ENCODE measurements at regions not wholly inside any gene's neighbourhood (a gene's known extent, or its start where the extent isn't known, plus 50 kb on each side); places are given as distances from the start of the nearest gene placed in this dataset.

DNA sequence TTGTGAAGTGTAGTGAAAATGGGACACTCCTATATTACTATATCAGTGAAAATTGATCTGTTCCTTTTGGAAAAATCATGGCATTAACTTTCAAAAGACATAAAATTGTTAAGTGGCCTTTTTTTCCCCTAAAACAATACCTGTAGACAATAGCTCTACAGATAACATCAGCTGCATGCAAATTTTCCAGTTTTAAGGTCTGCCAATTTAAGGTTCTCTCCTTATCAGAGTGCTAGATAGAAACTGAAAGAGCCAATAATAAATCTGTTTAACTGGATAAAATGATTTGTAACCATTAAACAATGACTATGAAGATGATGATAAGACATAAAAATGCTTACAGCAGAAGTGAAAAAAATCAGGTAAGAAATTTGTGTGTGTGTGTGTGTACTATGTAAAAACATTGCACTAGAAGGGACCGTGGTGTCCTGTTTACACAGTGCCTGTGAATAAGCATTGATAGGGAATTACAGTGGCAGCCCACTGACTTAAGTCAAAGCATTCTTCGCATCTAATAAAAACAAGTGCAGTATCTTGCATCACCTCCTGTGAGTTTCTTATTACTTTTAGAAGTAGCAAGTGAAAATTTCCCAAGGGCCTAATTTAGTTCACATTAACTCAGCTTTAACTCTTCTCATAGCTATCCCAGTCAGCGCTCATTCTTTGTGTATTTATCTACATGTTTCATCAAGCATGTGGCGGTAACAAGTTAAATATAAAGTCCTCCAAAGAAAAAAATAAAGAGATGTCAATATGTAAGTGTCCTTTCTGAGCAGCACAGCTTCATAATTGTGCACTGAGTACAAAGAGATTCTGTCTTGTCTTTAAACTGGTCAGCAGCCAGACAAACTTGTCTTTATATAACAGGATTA lies 261.9 kb downstream of the ARL4A start:
- DNase-seq, result no peak

GRCh38 chr7:12951397-12951801 lies 264.0 kb downstream of the ARL4A start:
- DNase-seq, result no peak

DNA sequence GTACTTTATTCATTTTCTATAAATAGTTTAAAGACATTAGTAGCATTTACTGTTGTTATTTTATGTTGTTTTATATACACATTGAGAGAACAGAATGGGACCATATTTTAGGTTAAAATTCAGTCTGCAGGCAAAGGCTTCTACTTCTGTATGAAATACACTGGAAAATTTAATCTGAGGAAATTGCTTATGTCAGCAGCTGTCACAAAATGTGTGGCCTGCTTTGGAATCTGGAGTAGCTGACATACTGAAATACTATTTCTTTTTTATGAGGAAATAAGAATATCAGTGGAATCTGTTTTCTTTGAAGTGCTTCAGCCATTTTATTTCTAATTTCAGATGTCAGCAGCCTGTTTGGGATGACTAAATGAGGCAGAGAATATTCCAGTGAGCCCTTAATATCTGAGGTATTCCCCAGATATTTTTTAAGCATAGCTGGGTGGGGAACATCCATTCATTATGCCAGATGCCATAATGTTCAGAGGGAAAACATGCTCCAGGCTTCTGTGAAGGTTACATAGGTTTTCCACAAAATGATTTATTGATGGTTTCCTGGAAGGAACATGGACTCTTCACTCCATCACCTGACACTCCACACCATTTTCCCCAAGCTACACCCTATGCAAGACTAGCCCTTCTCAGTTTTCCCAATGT lies 267.1 kb downstream of the ARL4A start:
- no peak for DNase-seq

- no peak for DNase-seq
Measured at GRCh38 chr7:12957487-12957886, 270.1 kb downstream of the ARL4A start.

GRCh38 chr7:12961910-12962480 lies 274.6 kb downstream of the ARL4A start:
- DNase-seq, result no peak

- DNase-seq, result no peak
Measured at GRCh38 chr7:12963435-12963834, 276.0 kb downstream of the ARL4A start.

DNA sequence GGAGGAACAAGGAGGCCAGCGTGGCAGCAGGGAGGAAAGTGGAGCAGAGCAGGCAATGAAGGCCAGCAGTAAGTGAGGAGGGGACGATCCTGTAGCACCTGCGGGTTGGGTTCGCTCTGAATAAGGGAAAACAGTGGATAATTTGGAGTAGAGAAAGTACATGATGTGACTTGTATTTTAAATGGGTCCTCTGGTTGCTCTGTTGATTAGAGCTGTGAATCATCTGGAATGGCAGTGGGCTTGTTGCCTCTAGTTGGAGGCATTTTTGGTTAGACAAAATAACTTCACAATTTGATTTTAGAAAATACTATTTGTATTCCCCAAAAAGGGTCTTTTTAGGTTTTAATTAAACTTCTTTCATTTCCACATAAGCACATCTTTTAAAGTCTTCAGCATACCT lies 277.4 kb downstream of the ARL4A start:
- no peak for DNase-seq

GRCh38 chr7:12965767-12966166 lies 278.3 kb downstream of the ARL4A start:
- DNase-seq, result no peak

DNA sequence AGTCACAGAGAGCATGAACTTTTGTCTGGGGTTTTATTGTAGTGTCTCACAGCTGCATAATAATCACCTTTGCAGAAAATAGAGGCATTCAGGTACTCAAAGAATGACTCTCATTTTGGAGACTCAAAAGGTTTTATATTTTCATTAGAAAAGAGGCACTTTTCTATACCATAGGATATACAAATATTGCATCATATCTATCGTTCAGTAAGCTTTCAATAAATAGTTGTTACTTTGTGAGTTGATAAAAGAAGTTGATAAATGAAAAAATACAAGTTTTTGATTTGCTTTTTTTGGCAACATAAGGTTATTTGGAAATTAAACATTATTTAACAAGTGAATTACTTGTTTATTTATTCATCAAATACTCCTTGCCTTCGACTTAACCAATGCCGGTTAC lies 279.9 kb downstream of the ARL4A start:
- DNase-seq, result no peak

- no peak for DNase-seq
Measured at GRCh38 chr7:12968836-12969422, 281.5 kb downstream of the ARL4A start.

- no peak for DNase-seq
Measured at GRCh38 chr7:12970626-12971025, 283.2 kb downstream of the ARL4A start.

DNA sequence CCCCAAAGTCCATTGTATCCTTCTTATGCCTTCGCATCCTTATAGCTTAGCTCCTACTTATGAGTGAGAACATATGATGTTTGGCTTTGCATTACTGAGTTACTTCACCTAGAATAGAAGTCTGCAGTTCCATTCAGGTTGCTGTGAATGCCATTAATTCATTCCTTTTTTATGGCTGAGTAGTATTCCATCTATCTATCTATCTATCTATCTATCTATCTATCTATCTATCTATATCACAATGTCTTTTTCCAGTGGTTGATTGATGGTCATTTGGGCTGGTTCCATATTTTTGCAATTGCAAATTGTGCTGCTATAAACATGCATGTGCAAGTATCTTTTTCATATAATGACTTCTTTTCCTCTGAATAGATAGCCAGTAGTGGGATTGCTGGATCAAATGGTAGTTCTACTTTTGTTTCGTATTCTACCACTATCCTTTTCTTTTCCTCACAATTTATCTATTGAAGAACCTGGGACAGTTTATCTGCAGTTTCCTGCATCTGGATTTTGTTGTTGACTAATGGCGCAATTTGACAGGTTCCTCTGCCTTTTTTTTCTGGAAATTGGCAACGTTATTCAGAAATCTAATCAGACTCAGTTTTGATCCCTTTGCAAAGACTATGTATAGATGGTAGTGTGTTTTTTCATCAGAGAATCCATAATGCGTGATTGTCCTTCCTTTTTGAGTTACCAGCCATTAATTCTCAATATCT lies 287.2 kb downstream of the ARL4A start:
- DNase-seq, result no peak

DNA sequence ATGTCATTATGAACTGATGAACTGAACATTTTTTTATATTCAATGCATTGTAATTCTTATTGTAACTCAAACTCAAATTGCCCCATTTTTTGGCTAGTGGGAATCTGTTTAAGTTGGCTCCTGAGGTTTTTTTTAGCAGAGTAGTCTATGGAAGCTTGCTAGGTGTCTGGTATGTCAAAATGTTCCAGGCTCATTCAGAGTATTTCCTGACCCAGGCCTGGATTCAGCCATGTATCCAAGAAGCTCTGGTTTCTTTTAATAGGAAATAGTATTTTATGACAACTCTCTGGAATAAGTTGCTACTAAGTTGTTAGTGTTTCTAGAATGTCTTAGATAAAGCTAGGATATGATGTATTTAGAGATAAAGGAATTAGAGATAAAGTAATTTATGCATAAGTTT lies 288.0 kb downstream of the ARL4A start:
- DNase-seq, result no peak

DNA sequence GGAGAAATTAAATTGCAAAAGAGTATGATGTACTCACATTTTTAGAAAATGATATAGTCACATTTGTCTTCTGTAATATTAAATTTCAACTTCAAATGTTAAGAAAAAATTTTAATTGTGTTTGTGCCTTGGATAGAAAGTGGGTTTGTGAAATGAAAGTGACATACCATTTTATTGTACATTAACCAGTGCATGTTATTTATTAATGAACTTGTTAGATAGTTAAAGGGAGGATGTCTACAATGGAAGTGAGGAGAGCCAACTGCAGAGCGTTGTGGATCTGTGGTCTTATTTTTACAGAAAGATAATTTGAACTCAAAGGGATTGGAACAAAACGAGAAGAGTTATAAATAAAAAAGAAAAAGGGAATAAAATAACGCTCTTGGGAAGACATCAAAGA lies 291.7 kb downstream of the ARL4A start:
- no peak for DNase-seq

- no peak for DNase-seq
Measured at GRCh38 chr7:12982178-12982577, 294.7 kb downstream of the ARL4A start.

DNA sequence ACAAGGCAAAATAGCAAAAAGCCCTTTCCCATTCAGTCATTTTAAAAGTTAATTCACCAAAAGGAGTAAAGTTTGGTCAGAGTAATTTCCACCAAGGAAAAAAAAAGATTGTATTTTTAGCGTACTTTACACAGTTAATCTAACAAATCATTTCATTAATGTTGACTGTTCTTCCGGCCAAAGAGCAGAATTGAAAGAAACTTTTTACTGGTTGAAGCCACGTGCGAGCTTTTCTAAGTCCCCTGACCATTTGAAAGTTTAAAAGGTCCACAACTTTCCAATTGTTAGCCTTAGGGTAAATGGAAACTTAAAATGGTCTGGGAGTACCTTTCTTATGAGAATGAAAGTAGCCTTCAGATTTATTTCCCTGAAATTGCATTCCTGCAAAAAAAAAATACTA lies 296.7 kb downstream of the ARL4A start:
- no peak for DNase-seq

GRCh38 chr7:12985228-12985627 lies 297.8 kb downstream of the ARL4A start:
- DNase-seq, result no peak

DNA sequence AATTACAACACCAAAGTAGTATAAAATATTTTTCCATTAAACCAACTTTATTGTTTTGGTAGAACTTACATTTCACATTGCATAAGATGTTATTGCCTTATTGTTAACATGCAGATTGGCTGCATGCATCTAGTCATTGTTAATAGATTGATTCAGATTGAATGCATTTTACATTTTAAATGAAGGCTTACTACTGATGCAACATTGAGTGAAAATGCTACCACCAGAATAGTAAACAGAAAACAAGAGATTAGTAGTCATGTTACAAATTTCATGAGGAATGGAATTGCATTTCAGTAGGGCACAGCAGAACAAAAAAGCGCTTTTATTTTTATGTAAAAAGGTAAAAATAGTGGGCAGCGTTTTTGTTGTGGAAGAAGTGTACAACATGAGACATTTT lies 298.3 kb downstream of the ARL4A start:
- DNase-seq, result no peak

DNA sequence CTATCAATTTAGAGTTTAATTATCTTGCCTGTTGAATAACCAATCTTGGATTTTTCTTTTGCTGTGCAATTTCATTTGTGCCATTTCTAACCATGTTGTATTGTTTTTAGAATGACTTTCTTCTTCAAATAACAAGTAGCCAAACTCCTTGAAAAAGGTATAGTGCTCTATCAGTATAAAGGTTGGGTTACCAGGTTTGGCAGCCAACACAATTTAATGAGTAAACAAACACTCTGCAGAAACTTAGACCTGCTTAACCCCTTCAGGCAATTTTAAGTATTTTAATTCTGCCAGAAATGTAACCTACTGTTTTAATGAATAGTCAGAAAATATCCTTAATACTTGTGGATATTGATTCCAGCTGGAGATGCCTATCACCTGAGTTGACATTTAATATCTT lies 299.8 kb downstream of the ARL4A start:
- DNase-seq, result no peak

DNA sequence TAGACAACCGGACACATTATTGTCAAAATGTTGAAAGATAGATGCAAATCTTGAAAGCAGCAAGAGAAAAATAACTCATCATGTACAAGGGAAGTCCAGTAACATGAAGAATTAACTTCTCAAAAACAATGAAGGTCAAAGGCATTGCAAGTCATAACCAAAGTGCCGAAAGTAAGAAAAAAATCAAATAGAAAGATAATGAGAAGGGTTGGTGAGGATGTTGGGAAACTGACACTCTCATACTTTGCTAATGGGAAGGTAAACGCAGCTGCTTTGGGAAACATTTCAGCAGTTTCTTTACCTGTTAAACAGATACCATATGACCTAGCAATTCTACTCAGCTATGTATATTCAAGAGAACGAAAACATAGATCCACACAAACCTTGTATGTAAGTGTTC lies 303.0 kb downstream of the ARL4A start:
- no peak for DNase-seq

DNA sequence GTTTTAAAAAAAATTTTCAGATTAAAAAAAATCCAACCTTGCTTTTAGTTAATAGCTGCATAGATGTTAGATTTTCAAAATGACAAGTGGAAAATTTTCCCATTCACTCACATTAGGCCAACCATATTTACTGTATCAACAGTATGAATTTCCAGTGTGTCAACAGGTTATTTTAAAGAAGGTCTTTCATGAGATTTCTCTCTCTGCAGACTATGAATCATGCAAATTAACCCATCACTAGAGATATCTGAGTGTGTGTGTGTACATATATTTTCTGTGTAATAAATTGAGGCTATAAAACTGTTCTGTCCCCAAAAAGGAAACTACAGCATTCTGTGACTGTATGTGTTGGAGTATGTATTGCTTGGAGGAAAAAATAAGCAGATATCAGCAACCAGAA lies 305.6 kb downstream of the ARL4A start:
- no peak for DNase-seq

DNA sequence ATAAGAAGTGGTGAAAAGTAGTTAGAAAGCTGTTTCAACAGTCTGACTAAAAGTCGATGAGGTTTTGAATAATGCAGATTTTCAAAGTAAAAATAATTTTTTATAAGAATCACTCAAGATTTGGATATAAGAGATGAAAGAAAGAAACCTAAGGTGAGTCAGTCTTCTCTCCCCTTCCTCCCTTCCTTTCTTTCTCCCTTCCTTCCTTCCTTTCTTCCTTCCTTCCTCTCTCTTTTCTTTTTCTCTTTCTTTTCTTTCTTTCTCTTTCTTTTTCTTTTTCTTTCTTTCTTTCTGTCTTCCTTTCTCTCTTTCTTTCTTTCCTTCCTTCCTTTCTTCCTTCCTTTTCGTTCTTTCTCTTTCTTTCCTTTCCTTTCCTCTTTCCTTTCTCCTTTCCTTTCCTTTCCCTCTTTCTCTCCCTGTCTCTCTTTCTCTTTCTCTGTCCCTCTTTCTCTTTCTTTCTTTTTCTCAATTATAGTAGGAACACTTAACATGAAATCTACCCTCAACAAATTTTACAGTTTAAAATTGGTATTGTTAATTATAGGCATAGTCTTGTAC lies 308.6 kb downstream of the ARL4A start:
- DNase-seq, result no peak

- DNase-seq, result no peak
Measured at GRCh38 chr7:13007331-13007730, 319.9 kb downstream of the ARL4A start.

All from NCI-H510A (cell line).